ENCODE measurements at regions not wholly inside any gene's neighbourhood (a gene's known extent, or its start where the extent isn't known, plus 50 kb on each side); places are given as distances from the start of the nearest gene placed in this dataset.

DNA sequence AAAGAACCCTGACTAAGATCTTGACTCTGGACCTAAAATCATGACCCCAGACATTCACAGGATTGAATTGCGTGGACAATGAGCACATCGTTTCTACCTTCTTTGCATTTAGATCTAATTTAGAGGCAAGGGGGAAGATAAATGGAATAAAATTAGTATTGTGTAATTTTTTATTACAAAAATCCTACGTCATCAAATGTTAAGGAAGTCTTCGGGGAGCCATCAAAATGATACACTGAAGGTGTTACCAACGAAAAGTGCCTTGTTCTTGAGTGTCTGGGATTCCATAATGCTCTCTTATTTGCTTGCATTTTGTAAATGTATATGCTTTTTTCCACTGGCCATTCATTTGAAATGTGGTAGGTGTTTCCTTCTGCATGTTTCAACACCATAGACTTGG, 52.8 kb upstream of the C3orf49 start:
- Mint-ChIP-seq H3K4me3 (no peak overlapping the region), H3K4me1 (no peaks in the 10 kb centered on the region), H3K36me3 (no peaks in the 10 kb centered on the region), H3K9me3 (peaks cover 0 to 5% (median 5%) of the 10 kb centered on the region in 3 donors), H3K27ac (no peak overlapping the region), H3K27me3 (peaks cover 11 to 24% of the 10 kb centered on the region in 2 donors)
- POLR2A ChIA-PET, result no interaction called here
- DNase-seq, result no peak
- H3K27me3 ChIP-seq (replicated peaks in 1 of 2; ENCODE audit: control insufficient read depth in 2 of 2, extremely low read depth in 1 of 2, insufficient read depth in 2 of 2, low read length in 1 of 2), result no peaks in the 10 kb centered on the region
- no peak overlapping the region for H3K27ac ChIP-seq (ENCODE audit: low read length)
- CTCF ChIA-PET, result no interaction called here
- no peak overlapping the region for H3K4me3 ChIP-seq (ENCODE audit: control insufficient read depth in 1 of 2, extremely low read depth in 1 of 2, low read length in 1 of 2)
- ATAC-seq (replicated peaks in 1 of 4), result no peak
- WGBS (ENCODE audit: insufficient coverage), result no CpG with 5 or more reads among the region's 5 CpGs
- H3K4me1 ChIP-seq (ENCODE audit: control insufficient read depth in 1 of 2, extremely low read depth in 1 of 2, insufficient read depth in 2 of 2, low read length in 2 of 2), result no peaks in the 10 kb centered on the region
- H3K36me3 ChIP-seq (ENCODE audit: control insufficient read depth in 2 of 2, extremely low read depth in 1 of 2, insufficient read depth in 1 of 2, low read length in 1 of 2), result no peaks in the 10 kb centered on the region
- H3K9me3 ChIP-seq, result no peaks in the 10 kb centered on the region

DNA sequence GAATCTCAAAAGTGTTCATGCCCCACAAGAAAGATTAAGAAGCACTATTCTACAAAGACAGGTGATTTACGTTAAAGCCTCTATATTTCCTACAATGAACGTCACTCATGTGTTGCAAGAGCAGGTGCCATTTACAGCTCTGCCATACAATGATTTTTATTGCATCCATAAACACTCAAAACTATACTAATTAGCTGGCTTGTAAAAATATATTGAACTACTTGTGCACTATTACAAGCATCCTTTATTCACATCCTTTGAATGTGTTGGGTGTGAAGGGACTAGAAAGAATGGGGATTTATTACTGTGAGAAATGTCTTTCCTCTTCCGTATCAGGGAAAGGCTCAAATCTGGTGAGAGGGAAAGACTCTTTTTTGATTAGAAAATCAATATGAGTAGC, 50.7 kb upstream of the C3orf49 start:
- no peaks in the 10 kb centered on the region for H3K4me1 ChIP-seq (ENCODE audit: control insufficient read depth in 1 of 2, extremely low read depth in 1 of 2, insufficient read depth in 2 of 2, low read length in 2 of 2)
- H3K27ac ChIP-seq (ENCODE audit: low read length), result no peak overlapping the region
- H3K4me3 ChIP-seq (ENCODE audit: control insufficient read depth in 1 of 2, extremely low read depth in 1 of 2, low read length in 1 of 2), result no peak overlapping the region
- Mint-ChIP-seq H3K9me3 (peaks cover 0 to 5% (median 5%) of the 10 kb centered on the region in 3 donors), H3K27ac (no peak overlapping the region), H3K27me3 (peaks cover 7 to 10% of the 10 kb centered on the region in 2 donors), H3K4me3 (no peak overlapping the region), H3K4me1 (no peaks in the 10 kb centered on the region), H3K36me3 (no peaks in the 10 kb centered on the region)
- WGBS (ENCODE audit: insufficient coverage), result 100% methylated on average over 1 of the region's 3 CpGs
- ChIA-PET CTCF (no interaction called here), POLR2A (no interaction called here)
- H3K36me3 ChIP-seq (ENCODE audit: control insufficient read depth in 2 of 2, extremely low read depth in 1 of 2, insufficient read depth in 1 of 2, low read length in 1 of 2), result no peaks in the 10 kb centered on the region
- ATAC-seq (replicated peaks in 1 of 4), result no peak
- H3K27me3 ChIP-seq (replicated peaks in 1 of 2; ENCODE audit: control insufficient read depth in 2 of 2, extremely low read depth in 1 of 2, insufficient read depth in 2 of 2, low read length in 1 of 2), result no peaks in the 10 kb centered on the region
- DNase-seq, result no peak
- H3K9me3 ChIP-seq, result no peaks in the 10 kb centered on the region

DNA sequence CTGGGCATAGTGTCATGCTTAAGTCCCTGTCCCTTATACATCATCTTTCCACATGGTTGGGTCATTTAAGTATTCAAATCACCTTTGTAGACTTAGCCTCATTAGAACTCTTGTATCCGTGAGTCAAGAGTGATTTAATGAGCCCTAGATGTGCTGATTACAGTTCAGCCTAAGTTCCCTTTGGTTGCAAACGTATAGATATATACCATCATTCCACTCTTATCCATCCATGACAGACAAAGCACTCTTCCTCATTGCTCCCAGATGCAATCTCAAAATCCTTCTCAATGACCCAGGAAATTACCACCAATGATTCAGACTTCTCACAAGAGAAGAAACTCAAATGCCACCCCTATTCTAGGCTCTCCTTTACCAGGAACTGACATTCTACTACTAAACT, 50.2 kb upstream of the C3orf49 start:
- Mint-ChIP-seq H3K4me3 (no peak overlapping the region), H3K9me3 (peaks cover 0 to 5% (median 0%) of the 10 kb centered on the region in 3 donors), H3K27ac (no peak overlapping the region), H3K4me1 (no peaks in the 10 kb centered on the region), H3K36me3 (no peaks in the 10 kb centered on the region), H3K27me3 (peaks cover 3 to 5% of the 10 kb centered on the region in 2 donors)
- Histone ChIP-seq H3K9me3 (no peaks in the 10 kb centered on the region), H3K36me3 (ENCODE audit: control insufficient read depth in 2 of 2, extremely low read depth in 1 of 2, insufficient read depth in 1 of 2, low read length in 1 of 2) (no peaks in the 10 kb centered on the region), H3K27ac (ENCODE audit: low read length) (no peak overlapping the region), H3K27me3 (replicated peaks in 1 of 2; ENCODE audit: control insufficient read depth in 2 of 2, extremely low read depth in 1 of 2, insufficient read depth in 2 of 2, low read length in 1 of 2) (no peaks in the 10 kb centered on the region), H3K4me3 (ENCODE audit: control insufficient read depth in 1 of 2, extremely low read depth in 1 of 2, low read length in 1 of 2) (no peak overlapping the region), H3K4me1 (ENCODE audit: control insufficient read depth in 1 of 2, extremely low read depth in 1 of 2, insufficient read depth in 2 of 2, low read length in 2 of 2) (no peaks in the 10 kb centered on the region)
- POLR2A ChIA-PET, result no interaction called here
- ATAC-seq (replicated peaks in 1 of 4) (no peak), DNase-seq (no peak)
- whole genome bisulfite sequencing (ENCODE audit: insufficient coverage), result 60% methylated on average over 2 of the region's 2 CpGs
- CTCF ChIA-PET, result no interaction called here

All from T-cell (primary cell).